Activated T-cell treated with anti-CD3 and anti-CD28 coated beads for 1 hour (primary cell): ENCODE measurements at regions not wholly inside any gene's neighbourhood (a gene's known extent, or its start where the extent isn't known, plus 50 kb on each side); places are given as distances from the start of the nearest gene placed in this dataset.

Experiments used
- DNase-seq: peaks from one replicate; pipeline ENCODE4 v3.0.0-alpha.2; 2020; ENCODE audit warnings: low read depth

- no peak for DNase-seq
Measured at GRCh38 chr3:59339818-59340217, 290.0 kb upstream of the CFAP20DC start.

GRCh38 chr3:59338934-59339333, 289.1 kb upstream of the CFAP20DC start:
- DNase-seq = no peak

GRCh38 chr3:59335338-59335737, 285.5 kb upstream of the CFAP20DC start:
- no peak for DNase-seq

DNA sequence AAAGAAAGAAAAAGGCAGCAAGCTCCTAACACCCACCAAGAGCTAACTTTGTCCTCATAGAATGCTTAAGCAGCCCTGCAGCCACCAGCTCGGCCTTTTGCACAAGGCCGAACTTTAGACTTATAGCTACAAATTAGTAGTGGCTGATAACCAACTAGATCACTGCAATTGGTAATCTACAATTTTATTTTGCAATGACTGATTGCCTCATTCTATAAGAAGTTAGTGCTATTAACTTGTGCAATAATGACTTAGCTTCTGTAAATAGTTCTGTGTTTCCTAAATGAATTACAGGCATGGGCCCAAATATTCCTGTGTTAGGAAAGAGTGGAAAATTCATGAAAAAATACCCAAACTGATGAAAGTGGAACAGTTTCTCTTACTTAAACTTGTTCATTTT, 284.8 kb upstream of the CFAP20DC start:
- no peak for DNase-seq

DNA sequence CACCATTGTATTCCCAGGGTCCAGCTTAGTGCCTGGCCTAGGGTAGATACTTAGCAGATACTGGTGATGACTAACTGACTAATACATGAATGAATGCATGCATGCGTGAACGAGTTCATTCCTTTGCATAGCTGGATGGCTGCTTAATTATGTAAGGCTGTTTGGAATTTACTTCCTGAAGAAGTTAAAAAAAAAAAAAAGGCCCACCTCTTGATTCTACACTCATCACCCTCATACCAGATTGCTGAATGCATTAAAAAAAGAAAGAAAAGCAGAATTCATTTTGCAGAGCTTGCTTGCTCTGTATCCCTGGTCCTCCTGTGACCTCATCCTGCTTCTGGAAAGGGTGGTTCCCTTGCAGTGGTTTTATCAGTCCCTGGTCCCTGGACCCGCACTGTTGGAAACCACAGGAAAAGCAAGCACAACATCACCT, 277.6 kb upstream of the CFAP20DC start:
- DNase-seq = no peak

GRCh38 chr3:59326246-59327024, 276.6 kb upstream of the CFAP20DC start:
- DNase-seq = no peak

DNA sequence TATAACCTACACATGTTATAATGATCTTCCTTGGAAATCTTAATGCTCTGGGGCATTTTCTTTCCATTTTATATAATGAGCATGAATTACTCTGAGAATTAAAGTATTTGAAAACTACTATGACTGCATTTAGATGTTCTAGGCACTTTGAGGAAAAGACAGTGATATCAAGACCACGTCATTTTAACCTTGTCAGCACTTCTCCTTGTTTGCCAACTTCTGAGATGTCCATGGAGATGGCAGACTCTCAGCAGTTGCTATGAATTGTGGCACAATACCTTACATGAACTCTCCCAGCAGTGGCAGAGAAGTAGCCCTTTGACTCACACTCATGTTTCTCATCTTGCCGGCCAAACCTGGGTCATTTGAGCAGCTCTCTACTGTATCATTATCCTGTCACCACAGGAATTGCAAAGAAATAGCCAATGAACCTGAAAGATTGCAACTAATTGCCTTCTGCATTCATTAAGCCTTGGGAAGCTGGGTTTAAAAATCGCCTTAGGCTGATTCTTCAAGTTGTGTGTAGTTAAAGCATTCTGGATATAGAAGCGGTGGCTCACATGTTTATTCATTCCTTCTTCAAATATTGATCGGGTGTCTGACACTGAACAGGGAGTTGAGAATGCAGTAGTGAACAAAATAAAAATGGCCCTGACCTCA, 272.2 kb upstream of the CFAP20DC start:
- no peak for DNase-seq

DNA sequence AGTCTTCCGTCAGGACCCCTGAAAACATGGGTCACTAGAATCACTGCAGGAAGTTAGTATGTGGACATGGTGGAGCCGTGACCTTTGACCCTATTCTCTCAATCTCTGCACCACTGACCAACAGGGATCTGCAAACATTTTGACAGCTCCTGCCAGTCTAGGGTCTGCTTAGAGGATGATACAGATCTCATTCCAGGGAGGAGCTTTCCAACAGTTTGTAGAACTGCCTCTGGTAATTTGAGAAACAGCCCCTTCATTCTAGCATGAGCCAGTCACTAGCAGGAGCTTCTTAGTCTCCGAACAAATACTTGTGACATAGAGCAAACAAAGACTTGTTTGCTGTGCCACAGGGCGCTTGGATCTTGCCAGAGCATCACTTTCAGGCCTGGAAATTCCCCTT, 270.3 kb upstream of the CFAP20DC start:
- no peak for DNase-seq

GRCh38 chr3:59319442-59319841, 269.6 kb upstream of the CFAP20DC start:
- no peak for DNase-seq

- DNase-seq = no peak
Measured at GRCh38 chr3:59318881-59319280, 269.1 kb upstream of the CFAP20DC start.

DNA sequence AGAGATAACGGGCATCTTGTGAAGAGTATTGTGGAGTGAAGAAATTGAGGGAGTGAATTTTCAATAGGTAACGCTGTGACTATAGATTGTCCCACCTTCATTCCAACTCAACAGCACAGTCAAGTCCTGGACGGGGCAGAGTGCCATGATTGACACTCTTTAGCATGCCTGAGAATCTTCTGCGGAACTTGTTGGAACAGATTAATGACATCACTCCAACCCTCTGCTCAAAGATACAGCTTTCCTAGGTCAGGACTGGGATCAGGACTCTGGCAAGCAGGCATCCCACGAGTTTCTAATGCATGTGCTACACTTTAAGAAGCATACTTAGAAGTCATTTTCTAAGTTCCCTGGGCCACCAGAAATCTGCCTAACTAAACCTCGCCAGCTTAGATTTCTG, 267.6 kb upstream of the CFAP20DC start:
- DNase-seq = no peak

GRCh38 chr3:59316688-59317275, 267.0 kb upstream of the CFAP20DC start:
- DNase-seq = no peak

GRCh38 chr3:59313365-59313764, 263.5 kb upstream of the CFAP20DC start:
- DNase-seq = no peak

DNA sequence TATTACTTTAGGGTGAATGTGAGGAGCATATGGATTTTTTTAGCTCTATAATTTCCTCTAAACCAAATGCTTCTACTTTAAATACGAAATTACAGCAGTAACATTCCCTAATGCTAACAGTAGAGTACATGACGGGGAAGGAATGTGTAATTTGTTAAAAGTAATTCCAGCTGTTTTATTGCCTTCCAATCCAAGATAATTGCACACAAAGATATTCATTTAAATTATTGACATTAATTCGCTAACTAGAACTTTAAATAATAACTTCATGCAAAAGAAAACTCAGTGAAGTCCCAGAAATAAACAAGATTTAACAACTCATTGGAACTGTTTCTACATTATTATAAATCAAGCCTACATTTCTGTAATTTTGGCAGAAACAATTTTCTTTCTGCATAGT, 261.4 kb upstream of the CFAP20DC start:
- DNase-seq = no peak

GRCh38 chr3:59310736-59311135, 260.9 kb upstream of the CFAP20DC start:
- no peak for DNase-seq

DNA sequence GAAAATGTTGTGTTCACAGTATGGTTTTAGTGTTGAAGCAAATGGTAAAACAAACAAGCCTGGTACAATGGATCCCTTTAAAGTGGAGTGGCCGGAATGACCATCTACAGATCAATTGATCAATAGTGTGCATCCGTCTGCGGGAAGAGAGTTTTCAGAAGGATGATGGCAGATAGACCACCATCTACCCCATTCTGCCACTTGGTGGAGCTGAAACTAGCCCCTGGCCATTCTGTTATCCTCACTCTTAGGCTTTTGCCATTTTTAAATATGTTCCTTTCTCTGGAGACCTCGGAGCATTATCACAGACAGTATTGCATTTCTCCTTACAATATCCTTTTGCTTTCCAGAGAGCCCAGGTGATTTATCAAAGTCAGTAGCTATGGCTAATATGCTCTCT, 258.9 kb upstream of the CFAP20DC start:
- DNase-seq = no peak

DNA sequence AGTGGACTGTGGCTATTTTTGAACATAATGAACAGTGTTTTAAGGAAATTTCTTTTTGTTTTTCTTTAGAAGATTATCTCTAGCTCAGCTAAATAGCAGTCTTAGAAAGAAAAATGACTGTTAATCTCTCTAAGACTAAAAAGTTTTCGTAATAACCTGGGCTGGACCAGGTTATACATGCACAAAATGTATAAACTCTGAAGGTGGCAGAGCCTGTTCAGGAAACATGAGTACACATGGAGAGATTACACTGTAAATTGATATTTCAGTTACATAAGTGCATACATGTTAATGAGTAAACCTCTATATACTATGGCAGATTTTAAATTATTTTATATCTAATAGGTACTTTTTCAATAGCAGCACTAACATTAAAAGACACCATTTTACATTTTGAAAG, 258.2 kb upstream of the CFAP20DC start:
- DNase-seq = no peak

GRCh38 chr3:59306436-59306835, 256.6 kb upstream of the CFAP20DC start:
- DNase-seq = no peak

GRCh38 chr3:59304296-59304695, 254.5 kb upstream of the CFAP20DC start:
- DNase-seq = no peak

DNA sequence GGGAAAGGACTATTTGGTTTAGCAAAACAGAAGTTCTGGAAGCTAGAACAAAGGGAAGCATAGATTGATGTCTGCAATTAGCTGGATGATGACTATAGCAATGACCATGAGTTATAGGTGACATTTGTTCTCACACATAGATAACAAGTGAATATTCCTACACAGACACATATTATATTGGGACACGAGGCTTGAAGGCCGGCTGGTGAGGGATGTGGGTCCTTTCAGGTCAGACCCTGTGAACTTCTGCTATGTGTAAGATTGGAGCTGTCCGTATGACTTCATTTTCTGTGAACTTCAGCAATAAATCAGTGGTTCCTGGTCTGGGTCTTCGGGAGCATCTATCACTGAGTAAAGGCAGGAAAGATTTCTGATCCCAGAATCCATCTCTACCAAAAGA, 253.6 kb upstream of the CFAP20DC start:
- DNase-seq = no peak

DNA sequence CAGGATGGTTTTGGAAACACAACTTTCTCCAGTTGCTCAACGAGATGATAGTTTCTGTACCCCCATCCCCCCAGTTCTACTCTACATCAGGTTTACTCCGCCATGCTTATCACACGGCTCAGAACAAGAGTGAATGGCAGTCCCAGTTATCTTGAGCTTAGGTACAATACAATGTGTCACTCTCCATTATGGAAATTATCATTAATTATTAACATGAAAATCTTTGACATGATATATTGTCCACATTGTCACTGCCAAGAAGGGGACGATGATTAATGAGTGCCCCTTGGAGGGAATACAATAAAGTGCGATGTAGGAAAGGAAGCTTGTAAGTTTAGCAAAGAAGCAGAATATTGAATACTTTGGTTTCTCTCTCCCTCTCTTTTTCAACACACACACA, 252.6 kb upstream of the CFAP20DC start:
- DNase-seq = no peak

DNA sequence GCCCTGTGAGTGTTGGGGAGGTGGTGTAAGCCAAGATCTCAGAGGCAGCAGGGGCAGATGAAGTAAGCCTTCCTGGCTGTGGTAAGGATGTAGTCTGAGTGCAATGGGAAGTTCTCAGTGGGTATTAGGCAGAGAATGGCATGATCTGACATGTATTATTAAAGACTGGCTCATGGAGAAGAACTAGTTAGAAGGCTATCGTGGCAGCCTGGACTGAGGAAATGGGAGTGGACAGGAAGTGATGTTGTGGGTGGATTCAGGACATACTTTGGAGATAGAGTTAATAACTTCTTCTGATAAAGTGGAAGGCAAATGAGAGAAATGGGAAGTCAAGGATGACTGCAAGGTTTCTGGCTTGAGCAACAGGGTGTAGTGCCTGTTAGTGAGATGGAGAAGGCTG, 250.9 kb upstream of the CFAP20DC start:
- no peak for DNase-seq

GRCh38 chr3:59299561-59299960, 249.7 kb upstream of the CFAP20DC start:
- no peak for DNase-seq
